Duodenal mucosa (tissue), 2 donors: ENCODE measurements at regions not wholly inside any gene's neighbourhood (a gene's known extent, or its start where the extent isn't known, plus 50 kb on each side); places are given as distances from the start of the nearest gene placed in this dataset.
"Not testable (repeated sequence)": the region's sequence is repeated elsewhere in the genome, so short reads cannot be mapped to it uniquely, and the experiment has no call there.

ENCODE experiments used
- H3K27ac ChIP-seq: one replicate; pipeline ENCODE4 v1.7.0; 2013; ENCODE audit warnings: low read depth, low read length
- H3K27me3 ChIP-seq, 2 donors: one replicate each; pipeline ENCODE4 v1.7.0; 2013; ENCODE audit warnings: low read length in 2 of 2, control low read depth in 1 of 2; ENCODE audit not compliant: insufficient read depth in 2 of 2, control insufficient read depth in 1 of 2
- H3K36me3 ChIP-seq, 2 donors: one replicate each; pipeline ENCODE4 v1.7.0; 2013; ENCODE audit warnings: low read length in 2 of 2, control low read depth in 1 of 2; ENCODE audit not compliant: insufficient read depth in 2 of 2, control insufficient read depth in 1 of 2
- H3K4me1 ChIP-seq, 2 donors: one replicate each; pipeline ENCODE4 v1.7.0; 2013; ENCODE audit warnings: low read length in 2 of 2, control low read depth in 1 of 2; ENCODE audit not compliant: insufficient read depth in 2 of 2, control insufficient read depth in 1 of 2
- H3K4me3 ChIP-seq, 2 donors: one replicate each; pipeline ENCODE4 v1.7.0; 2013; ENCODE audit warnings: low read length in 2 of 2, low read depth in 1 of 2
- H3K9ac ChIP-seq, 2 donors: one replicate each; pipeline ENCODE4 v1.7.0; 2013; ENCODE audit warnings: low read length in 2 of 2, low read depth in 1 of 2
- H3K9me3 ChIP-seq, 2 donors: one replicate each; pipeline ENCODE4 v1.7.0; 2013; ENCODE audit warnings: low read length in 2 of 2, control low read depth in 1 of 2; ENCODE audit not compliant: control insufficient read depth in 1 of 2

DNA sequence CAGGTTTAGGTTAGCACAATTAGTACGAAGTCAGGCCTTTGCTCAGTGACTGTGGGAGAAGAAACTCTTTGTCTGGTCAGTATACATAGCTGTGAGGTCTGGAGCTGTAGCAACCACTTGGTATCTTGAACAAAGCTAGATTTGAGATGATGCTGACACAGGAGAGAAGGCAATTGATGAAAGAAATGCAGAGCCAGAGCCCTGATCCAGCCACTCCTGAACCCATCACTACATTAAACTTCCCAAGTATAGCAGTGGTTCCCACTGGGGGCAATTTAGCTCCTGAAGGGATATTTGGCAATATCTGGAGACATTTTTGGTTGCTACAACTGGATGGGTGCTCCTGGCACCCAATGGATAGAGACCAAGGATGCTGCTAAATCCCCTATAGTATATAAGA, 143.9 kb upstream of the SPRED2 start:
- H3K27me3 ChIP-seq = no peaks in the 10 kb centered on the region
- no peaks in the 10 kb centered on the region for H3K9me3 ChIP-seq
- no peaks in the 10 kb centered on the region for H3K36me3 ChIP-seq
- H3K27ac ChIP-seq = no peak overlapping the region
- no peaks in the 10 kb centered on the region for H3K4me1 ChIP-seq
- no peak overlapping the region for H3K9ac ChIP-seq
- no peak overlapping the region for H3K4me3 ChIP-seq

DNA sequence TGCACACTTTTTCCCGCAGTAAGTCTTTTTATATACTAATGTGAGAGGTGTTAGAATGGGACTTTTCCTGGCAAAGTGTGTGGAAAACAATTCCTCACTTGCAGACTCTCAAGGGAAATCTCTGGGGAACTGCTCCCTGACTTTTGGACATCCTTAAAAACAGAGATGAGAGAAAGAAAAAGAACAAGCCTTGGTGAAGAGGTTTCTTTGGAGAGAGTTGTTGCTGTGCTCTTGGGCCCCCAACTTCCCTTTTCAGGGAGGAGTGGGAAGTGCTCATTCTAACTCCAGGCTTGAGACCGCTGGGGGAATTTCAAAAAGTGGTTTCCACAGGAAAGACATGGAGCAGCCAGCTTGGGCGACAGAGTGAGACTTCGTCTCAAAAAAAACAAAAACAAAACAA, 142.6 kb upstream of the SPRED2 start:
- H3K27ac ChIP-seq = no peak overlapping the region
- H3K4me3 ChIP-seq = no peak overlapping the region
- H3K36me3 ChIP-seq = no peaks in the 10 kb centered on the region
- H3K4me1 ChIP-seq = no peaks in the 10 kb centered on the region
- no peaks in the 10 kb centered on the region for H3K9me3 ChIP-seq
- no peak overlapping the region for H3K9ac ChIP-seq
- no peaks in the 10 kb centered on the region for H3K27me3 ChIP-seq

DNA sequence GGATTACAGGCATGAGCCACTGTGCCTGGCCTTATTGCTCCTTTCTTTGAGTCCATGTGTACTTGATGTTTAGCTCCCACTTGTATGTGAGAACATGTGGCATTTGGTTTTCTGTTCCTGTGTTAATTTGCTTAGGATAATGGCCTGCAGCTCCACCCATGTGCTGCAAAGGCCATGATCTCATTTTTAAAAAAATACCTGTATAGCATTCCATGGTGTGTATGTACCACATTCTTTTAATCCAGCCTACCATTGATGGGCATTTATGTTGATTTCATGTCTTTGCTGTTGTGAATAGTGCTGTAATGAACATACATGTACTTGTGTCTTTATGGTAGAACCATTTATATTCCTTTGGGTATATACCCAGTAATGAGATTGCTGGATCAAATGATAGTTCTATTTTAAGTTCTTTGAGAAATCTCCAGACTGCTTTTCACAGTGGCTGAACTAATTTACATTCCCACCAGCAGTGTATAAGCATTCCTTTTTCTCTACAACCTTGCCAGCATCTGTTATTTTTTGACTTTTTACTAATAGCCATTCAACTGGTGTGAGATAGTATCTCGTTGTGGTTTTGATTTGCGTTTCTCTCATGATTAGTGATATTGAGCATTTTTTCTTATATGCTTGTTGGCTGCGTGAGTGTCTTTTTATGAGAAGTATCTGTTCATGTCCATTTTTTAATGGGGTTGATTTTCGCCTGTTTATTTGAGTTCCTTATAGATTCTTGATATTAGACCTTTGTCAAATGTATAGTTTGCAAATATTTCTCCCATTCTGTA, 136.4 kb upstream of the SPRED2 start:
- not testable (repeated sequence) for H3K4me1 ChIP-seq, H3K27ac ChIP-seq, H3K9me3 ChIP-seq, H3K9ac ChIP-seq, H3K36me3 ChIP-seq, H3K4me3 ChIP-seq, H3K27me3 ChIP-seq

DNA sequence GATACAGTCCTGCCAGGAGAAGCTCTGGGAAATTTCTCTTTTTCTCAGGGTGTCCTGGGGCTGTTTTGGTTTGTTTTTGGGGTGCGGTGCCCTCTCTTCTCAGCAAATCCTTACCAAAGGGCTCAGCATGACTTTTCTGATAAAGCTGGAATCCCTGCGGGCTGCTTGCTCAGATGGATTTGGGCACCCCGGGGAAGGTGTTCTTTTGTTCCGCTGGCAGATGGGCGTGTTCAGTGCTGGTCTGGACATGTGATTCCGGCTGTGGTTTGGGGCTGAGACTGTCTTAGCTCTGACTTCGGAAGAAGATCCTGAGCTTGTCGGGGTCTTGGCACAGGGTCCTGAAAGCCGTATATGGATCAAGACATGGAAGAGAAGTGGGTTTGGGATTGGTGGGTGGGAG, 134.2 kb upstream of the SPRED2 start:
- Histone ChIP-seq H3K27me3 (no peaks in the 10 kb centered on the region), H3K4me3 (no peak overlapping the region), H3K9ac (no peak overlapping the region), H3K27ac (no peak overlapping the region), H3K9me3 (no peaks in the 10 kb centered on the region), H3K36me3 (no peaks in the 10 kb centered on the region), H3K4me1 (no peaks in the 10 kb centered on the region)

DNA sequence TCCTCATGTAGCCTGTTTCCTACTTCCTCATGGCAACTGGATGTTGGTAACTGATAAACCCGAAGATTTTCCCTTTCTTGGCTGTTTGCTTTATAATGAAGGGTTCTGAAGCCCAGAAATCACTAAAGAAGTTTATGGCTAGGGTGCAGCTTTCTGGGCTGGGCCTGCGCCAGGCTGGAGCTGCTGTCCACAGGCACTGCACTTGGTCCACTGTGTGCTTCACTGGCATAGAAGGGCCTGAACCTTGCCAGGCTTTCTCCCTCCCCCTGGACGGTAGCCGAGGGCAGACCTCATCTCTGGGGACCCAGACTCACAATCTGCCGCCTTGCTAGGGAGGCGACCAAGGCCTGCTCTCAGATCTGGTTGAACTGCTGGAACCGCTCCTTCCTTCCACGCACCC, 133.3 kb upstream of the SPRED2 start:
- no peak overlapping the region for H3K27ac ChIP-seq

DNA sequence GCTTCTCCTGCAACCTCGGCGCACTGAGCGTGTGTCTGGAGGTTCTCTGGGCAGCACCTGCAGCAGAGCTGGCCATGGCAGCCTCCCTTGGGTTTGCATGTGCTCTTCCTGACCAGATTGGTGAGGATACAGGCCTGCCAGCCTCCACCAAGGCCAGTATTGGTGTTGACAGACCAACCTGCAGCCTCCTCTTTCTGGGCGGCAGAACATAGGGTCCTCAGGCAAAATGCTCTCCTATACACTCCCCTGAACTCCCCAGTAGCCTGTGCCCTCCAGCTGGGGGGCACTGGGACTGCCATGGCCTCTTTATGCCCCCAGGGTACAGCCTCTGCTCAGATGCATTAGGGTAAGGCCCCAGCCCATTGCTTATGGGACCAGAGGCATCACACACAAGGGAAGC, 131.9 kb upstream of the SPRED2 start:
- Histone ChIP-seq H3K27me3 (no peaks in the 10 kb centered on the region), H3K9me3 (no peaks in the 10 kb centered on the region), H3K36me3 (no peaks in the 10 kb centered on the region), H3K9ac (no peak overlapping the region), H3K4me3 (no peak overlapping the region), H3K27ac (no peak overlapping the region), H3K4me1 (no peaks in the 10 kb centered on the region)

More for the DNA sequence above, 133.3 kb upstream of the SPRED2 start:
- H3K4me1 ChIP-seq = no peaks in the 10 kb centered on the region
- H3K9ac ChIP-seq = no peak overlapping the region
- H3K4me3 ChIP-seq = no peak overlapping the region
- H3K27me3 ChIP-seq = no peaks in the 10 kb centered on the region
- no peaks in the 10 kb centered on the region for H3K36me3 ChIP-seq
- no peaks in the 10 kb centered on the region for H3K9me3 ChIP-seq

DNA sequence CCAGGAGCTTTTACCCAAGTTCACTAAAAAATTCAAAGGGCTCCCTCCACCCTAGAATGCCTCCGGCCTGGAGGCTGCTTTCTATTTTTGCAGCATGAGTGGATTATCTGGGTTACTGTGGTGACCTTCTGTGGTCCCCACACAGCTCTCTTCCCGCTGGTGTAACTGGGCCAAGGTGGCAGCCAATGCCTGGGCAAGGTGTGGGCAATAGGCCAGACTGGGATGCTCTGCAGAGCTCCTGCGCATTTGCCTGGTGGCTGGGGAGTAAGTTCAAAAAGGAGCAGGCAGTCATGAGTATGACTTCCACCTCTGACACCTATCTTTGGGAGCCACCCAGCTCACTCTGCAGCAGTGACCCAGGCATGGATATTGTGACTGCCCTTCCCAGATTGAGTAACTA, 130.5 kb upstream of the SPRED2 start:
- Histone ChIP-seq H3K27me3 (no peaks in the 10 kb centered on the region), H3K9me3 (no peaks in the 10 kb centered on the region), H3K4me3 (no peak overlapping the region), H3K4me1 (no peaks in the 10 kb centered on the region), H3K36me3 (no peaks in the 10 kb centered on the region), H3K27ac (no peak overlapping the region), H3K9ac (no peak overlapping the region)

DNA sequence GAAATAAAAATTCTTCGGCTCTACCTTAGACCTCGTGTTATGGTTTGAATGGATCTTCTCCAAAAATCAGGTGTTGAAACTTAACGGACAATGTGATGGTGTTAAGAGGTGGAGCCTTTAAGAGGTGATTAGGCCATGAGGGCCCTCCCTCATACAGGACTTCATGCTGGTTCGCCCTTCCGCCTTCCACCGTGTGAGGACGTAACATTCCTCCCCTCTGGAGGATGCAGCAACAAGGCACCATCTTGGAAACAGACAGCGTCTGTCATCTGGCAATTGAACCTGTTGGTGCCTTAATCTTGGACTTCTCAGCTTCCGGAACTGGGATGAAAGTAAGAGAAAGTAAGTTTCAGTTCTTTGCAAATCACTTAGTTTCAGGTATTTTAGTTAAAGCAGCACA, 126.3 kb upstream of the SPRED2 start:
- Histone ChIP-seq H3K4me1 (no peaks in the 10 kb centered on the region), H3K4me3 (no peak overlapping the region), H3K9ac (no peak overlapping the region), H3K27ac (no peak overlapping the region), H3K36me3 (no peaks in the 10 kb centered on the region), H3K27me3 (no peaks in the 10 kb centered on the region), H3K9me3 (no peaks in the 10 kb centered on the region)

DNA sequence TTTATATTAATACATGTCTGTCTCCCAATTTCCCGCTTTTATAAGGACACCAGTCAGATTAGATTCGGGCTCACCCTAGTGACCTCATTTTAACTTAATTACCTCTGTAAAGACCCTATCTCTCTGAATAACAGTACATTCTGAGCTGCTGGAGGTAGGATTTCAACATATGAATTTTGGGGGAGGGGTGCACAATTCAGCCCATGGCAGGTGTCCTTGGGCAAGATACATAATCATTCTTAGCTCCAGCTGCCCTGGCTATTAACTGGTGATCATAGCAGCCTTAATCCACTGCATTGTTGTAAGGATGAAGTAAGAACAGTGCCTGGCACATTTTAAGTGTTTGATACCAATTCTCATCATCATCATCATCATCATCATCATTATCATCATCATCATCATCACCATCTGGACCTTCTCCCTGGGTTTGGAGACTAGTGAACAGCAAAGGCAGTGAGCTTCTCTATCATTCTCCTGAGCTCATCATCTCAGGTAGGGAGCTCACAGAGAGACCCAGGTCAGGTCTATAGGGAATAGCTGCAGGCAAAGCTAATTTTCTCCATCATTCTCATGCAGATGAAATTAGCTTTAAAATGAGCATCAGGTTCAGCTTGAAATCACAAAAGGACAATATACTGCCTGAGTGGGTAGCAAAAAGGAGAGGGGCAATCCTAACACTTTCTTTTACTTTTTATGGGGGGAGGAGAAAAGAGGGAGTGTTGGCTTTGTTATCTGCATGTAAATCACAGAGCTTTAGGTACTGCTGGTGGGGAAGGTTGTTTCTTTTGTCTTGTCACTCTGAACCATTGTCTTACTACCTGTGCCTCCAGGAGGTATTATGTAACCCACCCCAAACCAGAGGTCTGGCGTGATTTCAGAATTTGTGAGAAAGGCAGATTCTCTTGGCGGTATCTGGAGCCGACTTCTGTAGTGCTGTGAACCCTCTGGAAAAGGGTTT, 125.5 kb upstream of the SPRED2 start:
- no peak overlapping the region for H3K4me3 ChIP-seq
- no peaks in the 10 kb centered on the region for H3K4me1 ChIP-seq
- no peaks in the 10 kb centered on the region for H3K27me3 ChIP-seq
- H3K9ac ChIP-seq = no peak overlapping the region
- no peaks in the 10 kb centered on the region for H3K36me3 ChIP-seq
- H3K27ac ChIP-seq = no peak overlapping the region
- no peaks in the 10 kb centered on the region for H3K9me3 ChIP-seq

DNA sequence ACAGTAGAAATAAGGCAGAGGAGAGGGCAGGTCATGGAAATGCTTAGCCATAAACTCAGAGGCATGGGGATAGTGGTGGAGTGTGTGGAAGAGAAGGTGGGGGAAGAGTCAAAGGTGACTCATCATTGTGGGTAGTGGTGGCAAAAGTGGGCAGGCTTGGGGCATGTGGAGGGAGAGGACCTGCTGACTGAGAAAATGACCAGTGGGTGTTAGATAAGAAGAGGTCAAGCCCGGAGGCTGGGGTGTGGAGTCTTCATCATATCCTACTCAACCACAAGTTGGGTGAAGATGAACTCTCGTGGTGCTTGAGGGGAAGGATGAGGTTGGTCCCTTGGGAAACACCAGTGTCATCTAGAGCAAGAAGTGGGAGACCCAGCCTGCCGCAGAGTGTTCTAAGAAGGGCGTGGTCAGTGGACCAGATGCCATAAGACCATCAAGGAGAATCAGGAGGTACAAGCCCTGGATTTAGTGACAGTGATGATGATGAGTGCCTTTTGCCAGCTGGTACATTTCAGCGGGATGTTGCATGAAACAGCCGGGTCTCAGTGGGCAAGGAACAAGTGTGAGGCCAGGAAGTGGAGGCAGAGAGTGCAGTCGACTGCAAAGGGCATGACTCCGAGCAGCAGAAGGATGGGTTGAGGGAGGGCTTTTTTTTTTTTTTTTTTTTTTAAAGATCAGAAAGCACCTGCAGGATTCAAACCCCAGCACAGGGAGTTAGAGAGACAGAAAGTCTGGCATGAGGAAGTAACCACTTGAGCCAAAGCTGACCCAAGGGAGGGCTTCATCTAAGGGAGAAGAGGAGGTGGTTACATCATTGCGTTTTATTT, 122.6 kb upstream of the SPRED2 start:
- Histone ChIP-seq H3K27ac (no peak overlapping the region), H3K36me3 (no peaks in the 10 kb centered on the region), H3K4me1 (no peaks in the 10 kb centered on the region), H3K4me3 (no peak overlapping the region), H3K9ac (no peak overlapping the region), H3K27me3 (no peaks in the 10 kb centered on the region), H3K9me3 (no peaks in the 10 kb centered on the region)
